GM12878 (cell line): ENCODE measurements at regions not wholly inside any gene's neighbourhood (a gene's known extent, or its start where the extent isn't known, plus 50 kb on each side); places are given as distances from the start of the nearest gene placed in this dataset.

Source experiments
- ATAC-seq: fragments of 200-7000 bp; cut with Tn5 transposase; 3 replicates; pipeline ENCODE4 v1.9.1; 2020; ENCODE audit warnings: mild to moderate bottlenecking, moderate library complexity
- BruUV-seq: library from RNA; stranded (reverse); fragments of 400-500 nt; replicated peaks from 2 replicates; lab custom pipeline; 2021; lab: Mats Ljungman, UMichigan
- CTCF ChIA-PET: fragments of 300-600 bp; sonication (Branson Sonifier 250); formaldehyde crosslinking; extraction: SDS; loops from one replicate; lab custom pipeline; 2021; ENCODE audit warnings: inconsistent platforms; lab: Yijun Ruan, JAX
- POLR2A ChIA-PET: fragments of 350-600 bp; formaldehyde crosslinking; extraction: SDS; loops from one replicate; lab custom pipeline; 2021; ENCODE audit warnings: inconsistent platforms; lab: Charles Lee
- RAD21 ChIA-PET: fragments of 300-600 bp; sonication (Branson Sonifier 250); formaldehyde crosslinking; loops from one replicate; lab custom pipeline; 2023; ENCODE audit warnings: antibody characterized with exemption; ENCODE audit not compliant: unreplicated experiment; lab: Charles Lee
- SMC1A ChIA-PET: fragments of 300-600 bp; sonication (Branson Sonifier 250); formaldehyde crosslinking; loops from one replicate; lab custom pipeline; 2023; ENCODE audit not compliant: unreplicated experiment, uncharacterized antibody; lab: Charles Lee
- DNase-seq: peaks from one replicate; pipeline ENCODE4 v3.0.0-alpha.2; 2011; ENCODE audit warnings: low read depth, low spot score
- FAIRE-seq: peaks from 3 replicates; lab custom pipeline; 2011; peaks lifted over from hg19 to GRCh38; lab: Jason Lieb, UNC
- H2AFZ ChIP-seq: 2 replicates; pipeline ENCODE4 v1.6.0; 2011; ENCODE audit warnings: low read depth, low read length, control low read depth; ENCODE audit not compliant: control insufficient read depth
- H3K27ac ChIP-seq: 2 replicates; pipeline ENCODE4 v1.5.1; 2011; ENCODE audit warnings: control low read depth; ENCODE audit not compliant: control insufficient read depth, insufficient read depth
- H3K27me3 ChIP-seq, 2 experiments: replicated peaks in 1 of 2; 2 replicates each; pipeline versions ENCODE4 v1.6.0 to v1.6.1; 2011; ENCODE audit warnings: low read length in 1 of 2; ENCODE audit not compliant: control insufficient read depth in 2 of 2, insufficient read depth in 2 of 2
- H3K36me3 ChIP-seq, 2 experiments: 2 replicates each; pipeline ENCODE4 v1.5.1; 2011; ENCODE audit warnings: low read length in 1 of 2; ENCODE audit not compliant: control insufficient read depth in 2 of 2, insufficient read depth in 2 of 2
- H3K4me1 ChIP-seq: 2 replicates; pipeline ENCODE4 v1.6.1; 2011; ENCODE audit warnings: mild to moderate bottlenecking, low read length, moderate library complexity, mixed read lengths; ENCODE audit not compliant: control insufficient read depth, insufficient read depth
- H3K4me2 ChIP-seq: 2 replicates; pipeline ENCODE4 v1.6.0; 2011; ENCODE audit warnings: control low read depth; ENCODE audit not compliant: control insufficient read depth, insufficient read depth
- H3K4me3 ChIP-seq: fragments of 200-600 bp; sonication (generic); 2 replicates; pipeline ENCODE4 v1.5.1; 2016
- H3K79me2 ChIP-seq: 2 replicates; pipeline ENCODE4 v1.6.0; 2011; ENCODE audit warnings: low read length; ENCODE audit not compliant: control insufficient read depth, insufficient read depth
- H3K9ac ChIP-seq: 2 replicates; pipeline ENCODE4 v1.8.0; 2011; ENCODE audit warnings: low read length, control low read depth, mixed read lengths; ENCODE audit not compliant: control insufficient read depth, insufficient read depth
- H3K9me3 ChIP-seq: replicated peaks from 3 replicates; pipeline ENCODE4 v1.5.1; 2011; ENCODE audit warnings: mild to moderate bottlenecking, low read length; ENCODE audit not compliant: control insufficient read depth, insufficient read depth
- H4K20me1 ChIP-seq: 2 replicates; pipeline ENCODE4 v1.6.0; 2011; ENCODE audit not compliant: control insufficient read depth, insufficient read depth
- CHD2 ChIP-seq: IDR thresholded peaks from 2 replicates; pipeline ENCODE4 v1.6.1; 2011; ENCODE audit warnings: low read depth, low read length, improper control_type of control experiment, borderline replicate concordance
- EP300 ChIP-seq, 2 experiments: fragments of 150-350 bp in 1 of 2; IDR thresholded peaks; 2 replicates each; pipeline ENCODE4 v1.6.1; 2011 to 2012; ENCODE audit warnings: low read depth in 2 of 2, low read length in 2 of 2, borderline replicate concordance in 1 of 2, improper control_type of control experiment in 1 of 2, inconsistent platforms in 1 of 2; ENCODE audit not compliant: control insufficient read depth in 1 of 2
- ESRRA ChIP-seq: IDR thresholded peaks from 2 replicates; pipeline ENCODE4 v1.6.1; 2012; ENCODE audit warnings: mild to moderate bottlenecking, low read length, improper control_type of control experiment
- FOXK2 ChIP-seq: fragments of 450-650 bp; IDR thresholded peaks from 2 replicates; pipeline ENCODE4 v1.6.1; 2017; ENCODE audit warnings: mild to moderate bottlenecking, moderate library complexity
- JUND ChIP-seq: IDR thresholded peaks from 2 replicates; pipeline ENCODE4 v1.6.1; 2012; ENCODE audit warnings: low read depth, mild to moderate bottlenecking, low read length, improper control_type of control experiment, moderate library complexity
- NFIC ChIP-seq: IDR thresholded peaks from 2 replicates; pipeline ENCODE4 v1.6.1; 2012; ENCODE audit warnings: low read depth, mild to moderate bottlenecking, inconsistent platforms, low read length, moderate library complexity
- PAX5 ChIP-seq: IDR thresholded peaks from 2 replicates; pipeline ENCODE4 v1.6.1; 2011; ENCODE audit warnings: low read depth, low read length, borderline replicate concordance
- POLR2A ChIP-seq: IDR thresholded peaks from 2 replicates; pipeline ENCODE4 v1.6.1; 2011; ENCODE audit warnings: low read depth, mild to moderate bottlenecking, low read length
- RFX5 ChIP-seq: IDR thresholded peaks from 2 replicates; pipeline ENCODE4 v1.6.1; 2011; ENCODE audit warnings: low read depth, low read length, improper control_type of control experiment
- SUZ12 ChIP-seq: fragments of 200-600 bp; sonication (generic); IDR thresholded peaks from one replicate; pipeline ENCODE4 v1.6.1; 2018; ENCODE audit warnings: antibody characterized with exemption, mild to moderate bottlenecking; ENCODE audit not compliant: unreplicated experiment
- TBL1XR1 ChIP-seq: IDR thresholded peaks from 2 replicates; pipeline ENCODE4 v1.6.1; 2012; ENCODE audit warnings: low read depth, low read length, improper control_type of control experiment
- TCF12 ChIP-seq: IDR thresholded peaks from 2 replicates; pipeline ENCODE4 v1.6.1; 2011; ENCODE audit warnings: low read depth, mild to moderate bottlenecking, low read length
- USF2 ChIP-seq: IDR thresholded peaks from 2 replicates; pipeline ENCODE4 v1.6.1; 2011; ENCODE audit warnings: low read depth, low read length, improper control_type of control experiment, borderline replicate concordance
- ZNF207 ChIP-seq: fragments of 450-650 bp; IDR thresholded peaks from 2 replicates; pipeline ENCODE4 v1.6.1; 2014; ENCODE audit warnings: antibody characterized with exemption, mild to moderate bottlenecking, borderline replicate concordance
- ZNF622 ChIP-seq: fragments of 450-650 bp; IDR thresholded peaks from 2 replicates; pipeline ENCODE4 v1.6.1; 2017; ENCODE audit warnings: mild to moderate bottlenecking, inconsistent platforms
- in situ Hi-C: fragments of 300-500 bp; cut with MboI; formaldehyde crosslinking; loops from 9 replicates; pipeline ENCODE4 v1.14.3; 2018; ENCODE audit warnings: mixed read lengths
- intact Hi-C: fragments of 100-400 bp; cut with micrococcal nuclease; formaldehyde crosslinking; loops from one replicate; pipeline ENCODE4 v1.14.2; 2022; ENCODE audit not compliant: unreplicated experiment
- TF ChIP-seq, protein P1 (sequence below): IDR thresholded peaks from 2 replicates; pipeline ENCODE4 v1.6.1; 2011; ENCODE audit warnings: borderline replicate concordance, low read depth, mild to moderate bottlenecking, moderate library complexity, mixed read lengths, low read length; ENCODE audit not compliant: insufficient read depth; ENCODE audit errors: extremely low read length
- TF ChIP-seq, protein P2 (sequence below): fragments of 450-650 bp; IDR thresholded peaks from 2 replicates; pipeline ENCODE4 v1.6.1; 2016; ENCODE audit warnings: mild to moderate bottlenecking
- TF ChIP-seq, protein P3 (sequence below): fragments of 450-650 bp; IDR thresholded peaks from 2 replicates; pipeline ENCODE4 v1.6.1; 2017; ENCODE audit warnings: borderline replicate concordance

GRCh38 chrY:8092926-8093325 lies 1181.4 kb upstream of the AMELY start (continued):
- TF ChIP-seq, protein P1, sequence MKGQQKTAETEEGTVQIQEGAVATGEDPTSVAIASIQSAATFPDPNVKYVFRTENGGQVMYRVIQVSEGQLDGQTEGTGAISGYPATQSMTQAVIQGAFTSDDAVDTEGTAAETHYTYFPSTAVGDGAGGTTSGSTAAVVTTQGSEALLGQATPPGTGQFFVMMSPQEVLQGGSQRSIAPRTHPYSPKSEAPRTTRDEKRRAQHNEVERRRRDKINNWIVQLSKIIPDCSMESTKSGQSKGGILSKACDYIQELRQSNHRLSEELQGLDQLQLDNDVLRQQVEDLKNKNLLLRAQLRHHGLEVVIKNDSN = no peak
- TF ChIP-seq, protein P2, sequence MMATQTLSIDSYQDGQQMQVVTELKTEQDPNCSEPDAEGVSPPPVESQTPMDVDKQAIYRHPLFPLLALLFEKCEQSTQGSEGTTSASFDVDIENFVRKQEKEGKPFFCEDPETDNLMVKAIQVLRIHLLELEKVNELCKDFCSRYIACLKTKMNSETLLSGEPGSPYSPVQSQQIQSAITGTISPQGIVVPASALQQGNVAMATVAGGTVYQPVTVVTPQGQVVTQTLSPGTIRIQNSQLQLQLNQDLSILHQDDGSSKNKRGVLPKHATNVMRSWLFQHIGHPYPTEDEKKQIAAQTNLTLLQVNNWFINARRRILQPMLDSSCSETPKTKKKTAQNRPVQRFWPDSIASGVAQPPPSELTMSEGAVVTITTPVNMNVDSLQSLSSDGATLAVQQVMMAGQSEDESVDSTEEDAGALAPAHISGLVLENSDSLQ = no peak
- TF ChIP-seq POLR2A = no peak
- no peak for TF ChIP-seq NFIC
- no peak for TF ChIP-seq FOXK2
- TF ChIP-seq, all 136 proteins: peak for 0

DNA sequence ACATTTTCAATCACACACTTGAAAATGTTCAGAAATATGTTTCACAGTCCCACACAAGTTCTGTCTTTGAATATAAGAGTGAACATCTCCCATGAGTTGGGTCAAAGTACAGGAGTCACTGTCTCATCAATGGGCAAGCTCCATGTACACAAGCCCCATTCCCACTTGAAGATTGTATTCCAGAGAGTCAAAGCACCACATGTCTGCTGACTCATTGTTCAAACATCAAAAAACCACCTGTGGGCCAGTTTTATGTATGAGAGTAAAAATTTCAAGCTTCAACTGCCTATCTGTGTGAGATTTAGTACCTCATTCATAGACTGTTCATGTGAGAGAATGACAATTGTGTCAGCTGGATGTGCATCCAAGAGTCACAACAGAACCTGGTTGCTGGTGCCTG lies 1174.4 kb upstream of the AMELY start:
- H3K27ac ChIP-seq = no peak overlapping the region
- no peaks in the 10 kb centered on the region for H4K20me1 ChIP-seq
- FAIRE-seq (no peak), ATAC-seq (no peak), DNase-seq (no peak)
- in situ Hi-C loops (no loop called here), intact Hi-C loops (no loop called here)
- no peaks in the 10 kb centered on the region for H3K36me3 ChIP-seq
- POLR2A ChIA-PET = no interaction called here
- H3K4me2 ChIP-seq = no peak overlapping the region
- RAD21 ChIA-PET = no interaction called here
- H3K27me3 ChIP-seq = no peaks in the 10 kb centered on the region
- no peak overlapping the region for H2AFZ ChIP-seq
- H3K4me3 ChIP-seq = no peak overlapping the region
- no peaks in the 10 kb centered on the region for H3K4me1 ChIP-seq
- no peak for TF ChIP-seq TCF12
- TF ChIP-seq TBL1XR1 = no peak
- TF ChIP-seq JUND = no peak
- no peak for TF ChIP-seq RFX5
- no peak for TF ChIP-seq CHD2
- TF ChIP-seq ESRRA = no peak
- TF ChIP-seq ZNF622 = no peak
- TF ChIP-seq, protein P3, sequence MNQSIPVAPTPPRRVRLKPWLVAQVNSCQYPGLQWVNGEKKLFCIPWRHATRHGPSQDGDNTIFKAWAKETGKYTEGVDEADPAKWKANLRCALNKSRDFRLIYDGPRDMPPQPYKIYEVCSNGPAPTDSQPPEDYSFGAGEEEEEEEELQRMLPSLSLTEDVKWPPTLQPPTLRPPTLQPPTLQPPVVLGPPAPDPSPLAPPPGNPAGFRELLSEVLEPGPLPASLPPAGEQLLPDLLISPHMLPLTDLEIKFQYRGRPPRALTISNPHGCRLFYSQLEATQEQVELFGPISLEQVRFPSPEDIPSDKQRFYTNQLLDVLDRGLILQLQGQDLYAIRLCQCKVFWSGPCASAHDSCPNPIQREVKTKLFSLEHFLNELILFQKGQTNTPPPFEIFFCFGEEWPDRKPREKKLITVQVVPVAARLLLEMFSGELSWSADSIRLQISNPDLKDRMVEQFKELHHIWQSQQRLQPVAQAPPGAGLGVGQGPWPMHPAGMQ = no peak
- TF ChIP-seq ZNF207 = no peak
- no peak for TF ChIP-seq EP300 (IDR thresholded peaks at IDR 0.05; ENCODE audit: borderline replicate concordance in 1 of 2, control insufficient read depth in 1 of 2, low read depth in 2 of 2, low read length in 2 of 2)
- no peak for TF ChIP-seq USF2
- TF ChIP-seq NFIC = no peak
- no peak for TF ChIP-seq SUZ12
- no peak for TF ChIP-seq PAX5
- no peaks in the 10 kb centered on the region for H3K9me3 ChIP-seq
- no peaks in the 10 kb centered on the region for H3K79me2 ChIP-seq
- CTCF ChIA-PET = no interaction called here
- H3K9ac ChIP-seq = no peak overlapping the region
- SMC1A ChIA-PET = no interaction called here
- BruUV-seq = no TSS peak
